ENCODE measurements at regions not wholly inside any gene's neighbourhood (a gene's known extent, or its start where the extent isn't known, plus 50 kb on each side); places are given as distances from the start of the nearest gene placed in this dataset.

GRCh38 chr3:110413266-110413665 is 658.4 kb upstream of the NECTIN3 start:
- TF ChIP-seq CTCF (IDR thresholded peaks at IDR 0.05; ENCODE audit: insufficient read depth, low read length) (no peak), POLR2AphosphoS5 (IDR thresholded peaks at IDR 0.05; ENCODE audit: low read depth) (no peak), GABPA (IDR thresholded peaks at IDR 0.05; ENCODE audit: low read depth) (no peak)
